Erythroblast (primary cell): ENCODE measurements at regions not wholly inside any gene's neighbourhood (a gene's known extent, or its start where the extent isn't known, plus 50 kb on each side); places are given as distances from the start of the nearest gene placed in this dataset.

Source experiments
- GATA1 ChIP-seq: IDR thresholded peaks from 2 replicates; pipeline ENCODE4 v1.6.1; 2011; ENCODE audit warnings: low read depth, mild to moderate bottlenecking, control low read depth, low read length, moderate library complexity
- POLR2A ChIP-seq: IDR thresholded peaks from 2 replicates; pipeline ENCODE4 v1.6.1; 2011; ENCODE audit warnings: mild to moderate bottlenecking, low read length

GRCh38 chr6:92150553-92150952 lies 1268.8 kb downstream of the EPHA7 start:
- TF ChIP-seq POLR2A (no peak), GATA1 (no peak)
